Activated naive CD8-positive, alpha-beta T cell (primary cell): ENCODE measurements at regions not wholly inside any gene's neighbourhood (a gene's known extent, or its start where the extent isn't known, plus 50 kb on each side); places are given as distances from the start of the nearest gene placed in this dataset.
"Not testable (repeated sequence)": the region's sequence is repeated elsewhere in the genome, so short reads cannot be mapped to it uniquely, and the experiment has no call there.

Source experiments
- H3K27ac Mint-ChIP-seq: one replicate; pipeline ENCODE4 v1.8.0; 2021; ENCODE audit warnings: mixed read lengths
- H3K27me3 Mint-ChIP-seq: one replicate; pipeline ENCODE4 v1.8.0; 2021; ENCODE audit warnings: mixed read lengths
- H3K36me3 Mint-ChIP-seq: one replicate; pipeline ENCODE4 v1.8.0; 2021; ENCODE audit warnings: mixed read lengths
- H3K4me1 Mint-ChIP-seq: one replicate; pipeline ENCODE4 v1.8.0; 2021; ENCODE audit warnings: low read depth, mixed read lengths
- H3K4me3 Mint-ChIP-seq: one replicate; pipeline ENCODE4 v1.8.0; 2021; ENCODE audit warnings: mild to moderate bottlenecking, mixed read lengths
- H3K9me3 Mint-ChIP-seq: one replicate; pipeline ENCODE4 v1.8.0; 2021; ENCODE audit warnings: low read depth, mixed read lengths

GRCh38 chr4:72671980-72672379, 103.0 kb upstream of the ADAMTS3 start:
- peaks cover 1% of the 10 kb centered on the region for H3K27me3 Mint-ChIP-seq
- H3K4me1 Mint-ChIP-seq = no peaks in the 10 kb centered on the region
- no peak overlapping the region for H3K27ac Mint-ChIP-seq
- no peaks in the 10 kb centered on the region for H3K36me3 Mint-ChIP-seq
- H3K9me3 Mint-ChIP-seq = peaks cover 4% of the 10 kb centered on the region
- no peak overlapping the region for H3K4me3 Mint-ChIP-seq

DNA sequence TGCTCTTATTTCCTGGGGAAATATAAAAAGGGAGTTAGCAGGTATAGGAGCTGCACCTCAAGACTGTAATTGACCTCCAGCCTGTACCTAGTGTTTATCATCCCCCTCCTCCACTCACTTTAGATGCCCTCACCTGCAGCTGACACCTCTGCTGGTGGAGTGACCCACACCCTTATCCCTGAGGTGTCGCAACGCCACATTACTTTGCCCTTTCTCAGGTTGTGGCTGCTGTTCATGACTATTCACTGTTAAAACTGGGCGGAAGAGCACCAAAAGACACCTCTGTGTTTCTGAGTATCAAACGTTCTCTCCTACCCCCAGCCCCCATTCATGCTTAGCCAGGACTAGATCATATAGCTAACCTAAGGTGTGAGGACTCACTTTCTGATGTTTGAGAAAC, 101.5 kb upstream of the ADAMTS3 start:
- Mint-ChIP-seq H3K36me3 (no peaks in the 10 kb centered on the region), H3K4me1 (no peaks in the 10 kb centered on the region), H3K27me3 (no peaks in the 10 kb centered on the region), H3K9me3 (peaks cover 4% of the 10 kb centered on the region), H3K4me3 (no peak overlapping the region), H3K27ac (no peak overlapping the region)

- no peak overlapping the region for H3K4me3 Mint-ChIP-seq
- H3K36me3 Mint-ChIP-seq = no peaks in the 10 kb centered on the region
- no peaks in the 10 kb centered on the region for H3K4me1 Mint-ChIP-seq
- peaks cover 4% of the 10 kb centered on the region for H3K27me3 Mint-ChIP-seq
- H3K27ac Mint-ChIP-seq = no peak overlapping the region
- no peaks in the 10 kb centered on the region for H3K9me3 Mint-ChIP-seq
Measured at GRCh38 chr4:72666910-72667309, 97.9 kb upstream of the ADAMTS3 start.

- Mint-ChIP-seq H3K4me1 (no peaks in the 10 kb centered on the region), H3K4me3 (no peak overlapping the region), H3K36me3 (no peaks in the 10 kb centered on the region), H3K27me3 (peaks cover 4% of the 10 kb centered on the region), H3K27ac (no peak overlapping the region), H3K9me3 (no peaks in the 10 kb centered on the region)
Measured at GRCh38 chr4:72665171-72665968, 96.3 kb upstream of the ADAMTS3 start.

GRCh38 chr4:72663828-72664227, 94.8 kb upstream of the ADAMTS3 start:
- peaks cover 4% of the 10 kb centered on the region for H3K27me3 Mint-ChIP-seq
- no peak overlapping the region for H3K27ac Mint-ChIP-seq
- H3K9me3 Mint-ChIP-seq = no peaks in the 10 kb centered on the region
- H3K4me3 Mint-ChIP-seq = no peak overlapping the region
- H3K36me3 Mint-ChIP-seq = no peaks in the 10 kb centered on the region
- no peaks in the 10 kb centered on the region for H3K4me1 Mint-ChIP-seq

DNA sequence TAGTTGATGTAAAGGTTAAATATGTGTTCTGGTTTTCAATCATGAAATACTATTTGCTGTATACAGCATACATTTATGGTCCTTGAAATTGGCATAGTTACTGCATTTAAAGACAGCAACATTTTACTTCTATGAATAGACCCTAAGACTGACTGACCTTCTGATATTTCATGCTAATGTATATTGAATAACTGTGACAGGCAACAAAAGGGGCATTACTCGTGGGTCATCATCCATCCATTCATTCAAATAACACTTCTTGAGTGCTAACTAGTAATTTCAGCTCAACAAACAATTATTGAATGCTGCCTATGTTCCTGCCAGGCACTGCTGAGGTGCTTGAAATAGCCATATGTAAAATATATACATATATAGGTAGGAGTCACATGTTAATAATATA, 92.8 kb upstream of the ADAMTS3 start:
- no peak overlapping the region for H3K27ac Mint-ChIP-seq
- no peaks in the 10 kb centered on the region for H3K9me3 Mint-ChIP-seq
- no peaks in the 10 kb centered on the region for H3K36me3 Mint-ChIP-seq
- H3K4me3 Mint-ChIP-seq = no peak overlapping the region
- H3K4me1 Mint-ChIP-seq = no peaks in the 10 kb centered on the region
- H3K27me3 Mint-ChIP-seq = peaks cover 4% of the 10 kb centered on the region

GRCh38 chr4:72641611-72642010, 72.6 kb upstream of the ADAMTS3 start:
- H3K27me3 Mint-ChIP-seq = no peaks in the 10 kb centered on the region
- H3K4me3 Mint-ChIP-seq = no peak overlapping the region
- H3K27ac Mint-ChIP-seq = no peak overlapping the region
- H3K36me3 Mint-ChIP-seq = no peaks in the 10 kb centered on the region
- H3K9me3 Mint-ChIP-seq = no peaks in the 10 kb centered on the region
- no peaks in the 10 kb centered on the region for H3K4me1 Mint-ChIP-seq

DNA sequence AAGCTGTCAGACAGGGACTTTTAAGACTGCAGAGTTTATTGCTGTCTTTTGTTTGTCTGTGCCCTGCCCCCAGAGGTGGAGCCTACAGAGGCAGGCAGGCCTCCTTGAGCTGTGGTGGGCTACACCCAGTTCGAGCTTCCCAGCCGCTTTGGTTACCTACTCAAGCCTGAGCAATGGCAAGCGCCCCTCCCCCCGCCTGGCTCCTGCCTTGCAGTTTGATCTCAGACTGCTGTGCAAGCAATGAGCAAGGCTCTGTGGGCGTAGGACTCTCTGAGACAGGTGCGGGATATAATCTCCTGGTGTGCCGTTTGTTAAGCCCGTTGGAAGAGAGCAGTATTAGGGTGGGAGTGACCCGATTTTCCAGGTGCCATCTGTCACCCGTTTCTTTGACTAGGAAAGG, 67.8 kb upstream of the ADAMTS3 start:
- H3K36me3 Mint-ChIP-seq, H3K27me3 Mint-ChIP-seq, H3K9me3 Mint-ChIP-seq, H3K27ac Mint-ChIP-seq, H3K4me3 Mint-ChIP-seq, H3K4me1 Mint-ChIP-seq: not testable (repeated sequence)

- not testable (repeated sequence) for H3K27ac Mint-ChIP-seq, H3K36me3 Mint-ChIP-seq, H3K4me1 Mint-ChIP-seq, H3K9me3 Mint-ChIP-seq, H3K27me3 Mint-ChIP-seq, H3K4me3 Mint-ChIP-seq
Measured at GRCh38 chr4:72635931-72636330, 66.9 kb upstream of the ADAMTS3 start.

GRCh38 chr4:72632253-72632652, 63.2 kb upstream of the ADAMTS3 start:
- H3K4me1 Mint-ChIP-seq, H3K27me3 Mint-ChIP-seq, H3K4me3 Mint-ChIP-seq, H3K27ac Mint-ChIP-seq, H3K36me3 Mint-ChIP-seq, H3K9me3 Mint-ChIP-seq: not testable (repeated sequence)

DNA sequence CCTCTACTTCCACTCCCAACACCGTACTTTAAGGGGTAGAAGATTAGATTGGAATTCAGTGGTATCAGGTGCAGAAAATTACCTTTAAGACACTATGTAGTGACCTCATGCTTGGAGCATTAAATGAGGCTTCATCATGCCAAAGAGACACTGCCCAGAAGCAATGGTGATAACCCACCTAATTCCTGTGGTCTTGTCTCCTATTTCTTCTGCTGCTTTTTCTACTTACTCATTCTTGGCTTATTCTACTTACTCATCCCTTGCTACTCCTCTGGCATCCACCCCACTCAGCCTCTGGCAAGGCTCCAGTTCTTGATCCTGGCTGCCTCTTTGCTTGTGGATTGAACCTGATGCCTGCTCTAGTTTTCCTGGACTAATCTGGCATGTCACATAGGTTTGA, 62.3 kb upstream of the ADAMTS3 start:
- H3K27ac Mint-ChIP-seq = no peak overlapping the region
- no peaks in the 10 kb centered on the region for H3K4me1 Mint-ChIP-seq
- H3K27me3 Mint-ChIP-seq = no peaks in the 10 kb centered on the region
- no peaks in the 10 kb centered on the region for H3K36me3 Mint-ChIP-seq
- no peak overlapping the region for H3K4me3 Mint-ChIP-seq
- H3K9me3 Mint-ChIP-seq = peaks cover 3% of the 10 kb centered on the region

- Mint-ChIP-seq H3K27me3 (no peaks in the 10 kb centered on the region), H3K4me1 (no peaks in the 10 kb centered on the region), H3K36me3 (no peaks in the 10 kb centered on the region), H3K9me3 (peaks cover 3% of the 10 kb centered on the region), H3K4me3 (no peak overlapping the region), H3K27ac (no peak overlapping the region)
Measured at GRCh38 chr4:72629540-72629939, 60.5 kb upstream of the ADAMTS3 start.

DNA sequence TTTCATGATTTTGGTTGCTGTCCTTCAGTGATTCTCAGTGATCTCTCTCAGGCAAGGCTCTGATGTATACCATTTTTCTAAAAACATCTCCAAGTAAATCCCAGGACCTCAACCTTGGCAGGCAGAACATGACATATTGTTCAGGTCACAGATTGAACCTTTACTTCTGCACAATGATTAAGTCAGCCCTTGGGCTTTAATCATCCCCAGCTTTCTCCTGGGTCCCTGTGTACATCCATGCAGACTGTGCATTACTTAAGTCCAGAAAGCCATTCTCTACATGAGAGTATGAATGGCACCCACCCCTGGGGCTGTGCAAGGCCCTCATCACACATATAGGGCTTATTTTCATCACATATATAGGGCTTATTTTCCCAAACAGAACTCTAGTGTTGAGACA, 58.7 kb upstream of the ADAMTS3 start:
- Mint-ChIP-seq H3K27ac (no peak overlapping the region), H3K4me1 (no peaks in the 10 kb centered on the region), H3K36me3 (no peaks in the 10 kb centered on the region), H3K9me3 (peaks cover 3% of the 10 kb centered on the region), H3K4me3 (no peak overlapping the region), H3K27me3 (no peaks in the 10 kb centered on the region)
